ENCODE measurements at regions not wholly inside any gene's neighbourhood (a gene's known extent, or its start where the extent isn't known, plus 50 kb on each side); places are given as distances from the start of the nearest gene placed in this dataset.
"Not testable (repeated sequence)": the region's sequence is repeated elsewhere in the genome, so short reads cannot be mapped to it uniquely, and the experiment has no call there.

- DNase-seq = no peak
Observed at GRCh38 chr3:59246719-59247401, 197.0 kb upstream of the CFAP20DC start.

- DNase-seq = no peak
Observed at GRCh38 chr3:59245859-59246501, 196.2 kb upstream of the CFAP20DC start.

DNA sequence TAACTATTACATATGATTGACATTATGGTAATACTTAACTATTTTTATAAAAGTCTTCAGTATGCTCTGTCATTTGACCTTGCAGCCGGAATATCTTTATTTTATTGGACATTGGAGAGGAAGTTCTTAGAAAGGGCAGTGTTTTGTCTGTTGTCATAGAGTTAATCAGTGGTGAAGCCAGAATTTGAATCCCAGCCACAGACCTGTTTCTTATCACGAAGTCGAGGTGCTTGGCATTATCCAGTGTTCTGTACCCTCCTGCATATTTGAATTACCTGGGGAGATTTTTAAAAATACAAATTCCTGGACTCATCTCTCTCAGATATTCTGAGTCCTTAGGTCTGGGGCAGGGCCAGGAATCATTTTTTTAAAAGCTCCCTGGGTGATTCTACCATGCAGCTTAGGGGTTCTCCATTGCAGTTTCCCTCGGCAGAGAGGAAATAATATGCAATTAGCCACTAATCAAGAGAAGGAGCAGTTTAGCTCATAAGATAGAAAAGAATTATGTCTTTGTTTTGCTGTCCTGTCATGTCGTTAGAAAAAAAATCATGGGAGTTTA lies 195.6 kb upstream of the CFAP20DC start:
- no peak for DNase-seq

- no peak for DNase-seq
Observed at GRCh38 chr3:59244343-59244742, 194.5 kb upstream of the CFAP20DC start.

GRCh38 chr3:59243476-59243875 lies 193.7 kb upstream of the CFAP20DC start:
- DNase-seq = no peak

DNA sequence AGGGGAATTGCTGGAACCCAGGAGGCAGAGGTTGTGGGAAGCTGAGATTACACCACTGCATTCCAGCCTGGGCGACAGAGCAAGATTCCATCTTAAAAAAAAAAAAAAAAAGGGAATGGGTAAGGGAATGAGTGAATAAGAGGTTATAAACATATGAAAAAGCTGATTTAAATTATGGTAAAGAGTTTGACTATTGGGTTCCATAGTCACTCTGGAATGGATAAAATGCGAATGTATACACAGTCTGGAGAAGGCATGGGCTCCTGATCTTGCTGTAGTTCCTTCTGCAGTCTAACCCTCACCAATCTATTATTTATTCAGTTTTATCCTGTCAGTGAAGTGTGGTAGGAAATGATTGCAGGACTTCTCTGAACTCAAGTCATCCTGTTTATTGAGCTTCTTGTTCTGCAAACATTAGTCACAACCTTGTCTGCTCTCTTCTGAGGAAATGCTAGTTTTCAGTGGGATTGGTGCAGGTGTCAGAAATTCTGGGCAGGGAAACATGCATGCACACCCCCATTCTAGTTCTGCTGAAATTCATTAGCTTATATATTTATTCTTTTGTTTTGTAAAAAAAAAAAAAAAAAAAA lies 190.9 kb upstream of the CFAP20DC start:
- no peak for DNase-seq

DNA sequence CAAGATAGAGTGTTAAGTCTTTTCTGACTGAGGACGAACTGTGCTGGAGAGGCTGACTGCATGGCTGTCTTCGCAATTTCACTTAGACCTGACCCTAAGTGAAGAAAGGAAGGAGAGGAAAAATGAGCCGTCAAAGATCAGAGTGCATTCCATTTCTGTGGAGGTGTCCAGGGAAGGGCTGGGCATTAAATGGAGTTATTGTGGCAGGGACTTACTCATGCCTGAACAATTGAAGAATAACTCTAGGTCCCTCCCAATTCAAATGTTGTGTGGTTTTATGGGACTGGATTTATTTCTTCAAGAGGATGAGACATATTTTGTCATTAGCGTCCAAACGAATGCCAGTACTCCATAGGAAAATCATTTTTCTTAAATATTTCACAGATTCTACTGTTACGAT lies 187.3 kb upstream of the CFAP20DC start:
- no peak for DNase-seq

DNA sequence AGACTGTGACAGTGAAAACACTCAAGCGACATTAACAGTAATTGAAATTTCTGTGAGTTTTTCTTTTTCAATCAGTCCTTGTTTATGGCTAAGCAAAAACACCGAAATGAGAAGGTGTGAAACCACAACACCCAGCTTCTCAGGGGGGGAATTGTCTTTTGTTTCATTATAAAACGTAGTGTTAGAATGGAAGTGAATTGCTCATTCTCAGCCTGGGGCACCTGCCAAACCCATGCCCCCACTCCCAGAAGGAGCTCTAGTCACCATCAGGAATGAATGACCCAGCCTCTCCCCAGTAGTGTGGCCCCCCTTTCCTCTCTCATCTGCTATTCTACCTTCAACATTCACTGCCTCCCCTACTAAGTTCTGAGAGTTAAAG lies 185.8 kb upstream of the CFAP20DC start:
- no peak for DNase-seq

DNA sequence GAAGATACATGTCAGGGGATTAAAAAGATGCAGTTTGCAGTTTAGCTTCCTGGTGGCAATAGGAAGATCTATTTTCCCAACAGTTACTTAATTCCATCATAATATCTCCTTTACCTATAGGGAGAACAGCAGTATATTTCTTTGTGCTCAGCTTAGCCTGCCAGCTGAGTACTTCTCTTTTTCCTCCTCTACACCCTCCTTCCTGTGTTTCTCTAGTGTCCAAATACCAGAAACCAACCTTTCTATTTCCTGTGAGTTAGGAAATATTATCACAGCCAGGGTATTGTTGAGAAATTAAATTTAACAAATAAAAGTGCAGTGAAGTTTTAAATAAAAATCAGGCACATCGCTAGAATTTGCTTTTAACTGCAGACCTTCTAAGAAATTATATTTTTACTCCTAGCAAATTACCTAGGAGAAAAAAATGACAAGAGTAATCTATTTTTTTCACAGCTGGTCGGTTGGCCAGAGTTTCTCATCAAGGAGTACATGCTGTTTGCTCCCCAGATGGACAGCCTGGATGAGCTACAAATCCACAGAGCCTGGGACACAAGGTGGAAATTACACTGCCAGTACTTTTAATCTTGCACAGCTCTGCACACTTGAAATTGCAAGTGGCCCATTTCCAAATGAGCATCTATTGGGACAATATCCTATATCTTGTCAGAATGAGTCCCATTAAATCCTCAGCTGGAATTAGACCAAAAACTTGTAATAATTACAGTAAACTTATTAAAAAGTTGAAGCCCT lies 185.2 kb upstream of the CFAP20DC start:
- DNase-seq = no peak

DNA sequence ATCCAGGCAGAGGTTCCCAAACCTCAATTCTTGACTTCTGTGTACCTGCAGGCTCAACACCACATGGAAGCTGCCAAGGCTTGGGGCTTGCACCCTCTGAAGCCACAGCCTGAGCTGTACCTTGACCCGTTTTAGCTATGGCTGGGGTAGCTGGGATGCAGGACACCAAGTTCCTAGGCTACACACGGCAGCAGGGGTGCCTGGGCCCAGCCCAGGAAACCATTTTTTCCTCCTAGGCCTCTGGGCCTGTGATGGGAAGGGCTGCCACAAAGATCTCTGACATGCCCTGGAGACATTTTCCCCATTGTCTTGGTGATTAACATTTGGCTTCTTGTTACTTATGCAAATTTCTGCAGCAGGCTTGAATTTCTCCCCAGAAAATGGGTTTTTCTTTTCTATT lies 180.6 kb upstream of the CFAP20DC start:
- DNase-seq = not testable (repeated sequence)

DNA sequence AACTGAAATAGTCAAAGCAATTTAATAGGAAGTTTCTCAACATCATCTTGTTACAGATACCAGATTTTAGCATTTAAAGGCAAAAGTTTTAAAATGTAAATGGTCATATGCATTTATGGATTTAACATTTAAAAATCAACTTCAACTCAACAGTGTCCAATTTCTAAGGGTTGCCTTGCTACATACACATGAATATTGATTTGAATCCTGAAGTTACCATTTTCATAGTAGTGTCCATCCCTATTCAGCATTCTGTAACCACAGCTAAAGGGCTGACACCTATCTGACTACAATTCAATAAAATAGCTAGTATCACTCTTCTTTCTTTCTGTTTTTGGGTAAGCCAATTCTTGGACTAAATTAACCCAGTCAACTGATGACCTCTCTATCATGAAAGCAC lies 164.0 kb upstream of the CFAP20DC start:
- no peak for DNase-seq

DNA sequence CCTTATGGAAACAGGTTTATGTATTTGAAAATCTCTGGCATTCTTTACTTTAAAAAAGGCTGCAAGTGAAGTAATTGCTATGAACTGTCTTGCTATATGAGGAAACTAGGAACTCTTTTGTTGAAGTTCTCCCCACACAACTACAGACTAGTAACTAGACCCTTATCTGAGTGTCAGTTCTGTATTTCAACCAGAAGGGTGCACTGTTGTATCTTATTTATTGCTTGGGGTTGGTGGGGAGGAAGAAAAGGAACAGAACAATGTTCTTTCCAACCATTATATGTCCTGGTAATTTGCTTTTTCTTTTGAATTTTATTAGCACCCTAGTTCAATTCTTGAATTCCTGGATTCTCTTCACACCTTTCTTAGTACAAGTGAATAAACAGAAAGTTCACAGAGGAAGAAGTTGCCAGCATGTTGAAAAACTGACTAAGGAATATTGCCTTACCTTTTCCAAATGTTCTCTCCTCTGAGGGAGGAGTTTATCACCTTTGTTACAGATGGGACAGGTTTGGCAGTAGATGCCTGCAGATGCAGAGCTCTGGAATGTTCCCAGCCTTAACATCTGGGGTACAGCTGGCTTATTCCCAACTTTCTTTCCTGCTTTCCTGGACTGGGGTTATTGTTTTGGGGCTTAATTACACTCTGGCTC lies 162.4 kb upstream of the CFAP20DC start:
- no peak for DNase-seq

DNA sequence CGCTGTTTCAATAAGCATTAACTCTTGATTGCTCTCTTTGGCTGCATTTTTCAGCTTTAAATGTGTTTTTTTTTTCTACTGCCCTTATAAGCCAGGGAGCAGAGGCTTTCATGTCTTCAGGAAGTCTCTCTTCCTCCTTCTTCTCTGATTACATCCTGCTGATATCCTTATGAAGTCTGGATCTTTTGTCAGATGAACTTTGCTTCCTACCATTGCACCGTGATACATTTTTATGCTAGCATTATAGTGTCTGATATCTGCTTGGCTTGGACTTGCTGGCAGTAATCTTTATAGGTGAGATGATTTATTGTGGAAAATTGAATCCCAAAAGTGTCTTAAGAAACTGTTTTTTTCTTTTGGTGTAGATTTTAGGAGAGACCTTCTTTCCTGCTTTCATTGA lies 160.4 kb upstream of the CFAP20DC start:
- no peak for DNase-seq

GRCh38 chr3:59192473-59192872 lies 142.6 kb upstream of the CFAP20DC start:
- DNase-seq = no peak

- DNase-seq = no peak
Observed at GRCh38 chr3:59191651-59192050, 141.8 kb upstream of the CFAP20DC start.

DNA sequence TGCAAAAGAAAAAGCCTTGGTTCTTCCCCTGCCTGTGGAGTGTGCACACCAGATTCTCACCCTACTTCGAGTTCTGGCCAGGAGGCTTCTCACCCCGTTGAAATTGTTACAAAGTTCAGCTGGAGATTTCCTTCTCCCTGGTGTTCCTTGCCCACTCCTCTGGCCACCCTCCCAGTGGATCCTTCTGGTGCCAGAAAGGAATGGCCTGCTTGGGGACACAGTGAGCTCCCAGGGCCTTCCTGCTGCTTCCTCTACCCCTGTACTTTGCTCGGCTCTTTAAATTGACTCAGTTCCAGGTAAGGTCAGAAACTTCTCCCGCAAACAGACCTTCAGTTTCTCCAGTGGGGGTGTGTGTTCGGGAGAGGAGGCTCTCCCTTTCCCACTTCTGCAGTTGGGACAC lies 140.1 kb upstream of the CFAP20DC start:
- no peak for DNase-seq

DNA sequence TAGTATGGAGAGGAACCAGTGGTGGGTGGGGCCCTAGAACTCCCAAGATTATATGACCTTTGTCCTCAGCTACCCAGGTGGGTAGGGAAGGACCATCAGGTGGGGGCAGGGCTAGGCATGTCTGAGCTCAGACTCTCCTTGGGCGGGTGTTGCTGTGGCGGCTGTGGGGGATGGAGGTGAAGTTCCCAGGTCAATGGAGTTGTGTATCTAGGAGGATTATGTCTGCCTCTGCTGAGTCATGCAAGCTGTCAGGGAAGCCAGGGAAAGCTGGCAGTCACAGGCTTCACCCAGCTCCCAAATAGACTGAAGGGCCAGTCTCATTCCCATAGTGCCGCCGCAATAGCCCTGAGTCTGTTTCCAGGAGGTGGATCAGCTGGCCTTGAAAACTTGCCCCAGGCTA lies 139.7 kb upstream of the CFAP20DC start:
- DNase-seq = no peak

- DNase-seq = no peak
Observed at GRCh38 chr3:59186725-59187124, 136.9 kb upstream of the CFAP20DC start.

- no peak for DNase-seq
Observed at GRCh38 chr3:59185591-59186369, 136.0 kb upstream of the CFAP20DC start.

- DNase-seq = no peak
Observed at GRCh38 chr3:59180006-59180405, 130.2 kb upstream of the CFAP20DC start.

DNA sequence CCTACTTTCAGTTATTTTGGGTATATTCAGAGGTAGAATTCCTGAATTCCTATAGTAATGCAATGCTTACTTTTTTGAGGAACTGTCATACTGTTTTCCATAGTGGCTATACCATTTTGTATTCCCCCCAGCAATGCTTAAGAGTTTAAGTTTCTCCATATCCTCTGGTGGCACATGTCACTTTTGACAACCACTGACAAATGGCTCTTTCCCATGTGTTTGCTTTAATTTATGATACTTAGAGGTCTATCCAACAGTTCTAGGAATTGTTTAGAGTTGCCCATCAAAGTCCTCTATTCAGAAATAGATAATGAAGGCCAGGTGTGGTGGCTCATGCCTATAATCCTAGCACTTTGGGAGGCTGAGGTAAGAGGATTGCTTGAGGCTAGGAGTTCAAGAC lies 128.9 kb upstream of the CFAP20DC start:
- DNase-seq = no peak

- DNase-seq = no peak
Observed at GRCh38 chr3:59171491-59171890, 121.7 kb upstream of the CFAP20DC start.

Measured in stimulated activated CD4-positive, alpha-beta T cell treated with anti-CD3 and anti-CD28 coated beads, Interleukin-4, amount 100 ng/mL, for 1 hour (primary cell).